ENCODE measurements at regions not wholly inside any gene's neighbourhood (a gene's known extent, or its start where the extent isn't known, plus 50 kb on each side); places are given as distances from the start of the nearest gene placed in this dataset.

DNA sequence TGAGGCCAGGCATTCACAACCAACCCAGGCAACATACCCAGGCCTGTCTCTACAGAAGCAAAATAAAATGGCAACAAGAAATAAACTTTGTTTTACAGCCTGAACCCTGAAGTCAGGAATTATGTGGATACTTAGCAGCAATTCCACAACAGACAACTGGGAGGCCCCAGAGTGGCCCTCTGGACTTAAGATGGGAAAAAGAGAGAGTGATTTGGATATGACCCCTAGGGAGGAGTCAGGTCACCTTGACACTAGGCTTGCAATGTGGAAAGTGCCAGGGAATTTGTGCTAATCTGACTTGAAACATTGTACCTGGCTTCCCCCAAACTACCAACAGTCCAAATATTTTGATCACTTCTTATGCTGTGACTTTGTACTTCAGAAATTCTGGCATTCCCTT lies 193.1 kb downstream of the PARM1 start:
- intact Hi-C loops (cut with DNase I; ENCODE audit: low total_unique reads) = no loop called here

DNA sequence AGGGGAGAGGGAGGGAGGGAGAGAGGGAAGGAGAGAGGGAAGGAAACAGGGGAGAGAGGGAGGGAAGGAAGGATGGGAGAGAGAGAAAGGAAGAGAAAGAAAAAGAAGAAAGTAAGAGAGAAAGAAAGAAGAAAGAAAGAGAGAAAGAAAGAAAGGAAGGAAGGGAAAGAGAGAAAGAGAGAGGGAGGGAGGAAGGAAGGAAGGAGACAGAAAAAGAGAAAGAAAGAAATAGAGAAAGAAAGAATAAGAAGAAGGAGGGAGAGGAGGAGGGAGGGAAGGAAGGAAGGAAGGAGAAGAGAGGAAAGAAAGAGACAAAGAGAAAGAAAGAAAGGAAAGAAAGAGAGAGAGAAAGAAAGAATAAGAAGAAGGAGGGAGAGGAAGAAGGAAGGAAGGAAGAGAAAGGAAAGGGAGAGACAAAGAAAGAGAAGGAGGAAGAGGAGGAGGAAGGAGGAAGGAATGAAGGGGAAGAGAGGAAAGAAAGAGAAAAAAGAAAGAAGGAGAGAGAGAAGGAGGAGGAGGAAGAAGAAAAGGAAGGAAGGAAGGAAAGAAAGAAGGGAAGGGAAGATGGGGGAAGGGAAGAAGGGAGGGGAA lies 189.6 kb downstream of the PARM1 start:
- TF ChIP-seq POLR2A (IDR thresholded peaks at IDR 0.05) (no peak), POLR2AphosphoS5 (IDR thresholded peaks at IDR 0.05) (no peak)
- TF ChIP-seq, protein P1, sequence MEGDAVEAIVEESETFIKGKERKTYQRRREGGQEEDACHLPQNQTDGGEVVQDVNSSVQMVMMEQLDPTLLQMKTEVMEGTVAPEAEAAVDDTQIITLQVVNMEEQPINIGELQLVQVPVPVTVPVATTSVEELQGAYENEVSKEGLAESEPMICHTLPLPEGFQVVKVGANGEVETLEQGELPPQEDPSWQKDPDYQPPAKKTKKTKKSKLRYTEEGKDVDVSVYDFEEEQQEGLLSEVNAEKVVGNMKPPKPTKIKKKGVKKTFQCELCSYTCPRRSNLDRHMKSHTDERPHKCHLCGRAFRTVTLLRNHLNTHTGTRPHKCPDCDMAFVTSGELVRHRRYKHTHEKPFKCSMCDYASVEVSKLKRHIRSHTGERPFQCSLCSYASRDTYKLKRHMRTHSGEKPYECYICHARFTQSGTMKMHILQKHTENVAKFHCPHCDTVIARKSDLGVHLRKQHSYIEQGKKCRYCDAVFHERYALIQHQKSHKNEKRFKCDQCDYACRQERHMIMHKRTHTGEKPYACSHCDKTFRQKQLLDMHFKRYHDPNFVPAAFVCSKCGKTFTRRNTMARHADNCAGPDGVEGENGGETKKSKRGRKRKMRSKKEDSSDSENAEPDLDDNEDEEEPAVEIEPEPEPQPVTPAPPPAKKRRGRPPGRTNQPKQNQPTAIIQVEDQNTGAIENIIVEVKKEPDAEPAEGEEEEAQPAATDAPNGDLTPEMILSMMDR (IDR thresholded peaks at IDR 0.05 in 8 of 11, conservative IDR thresholded peaks at IDR 0.05 in 3 of 11) = no peak
- no peak overlapping the region for H3K27ac ChIP-seq
- H3K9me3 ChIP-seq = peaks cover 0 to 34% (median 22%) of the 10 kb centered on the region in 8 donors
- intact Hi-C loops (cut with DNase I; ENCODE audit: low total_unique reads) = no loop called here
- H3K4me3 ChIP-seq = no peak overlapping the region
- no peaks in the 10 kb centered on the region for H3K27me3 ChIP-seq (replicated peaks in 1 of 7)
- H3K4me1 ChIP-seq = no peaks in the 10 kb centered on the region
- DNase-seq = no peak
- no peaks in the 10 kb centered on the region for H3K36me3 ChIP-seq

More for the DNA sequence above, 193.1 kb downstream of the PARM1 start:
- no peak for DNase-seq
- H3K36me3 ChIP-seq = no peaks in the 10 kb centered on the region
- TF ChIP-seq POLR2A (IDR thresholded peaks at IDR 0.05) (no peak), POLR2AphosphoS5 (IDR thresholded peaks at IDR 0.05) (no peak)
- TF ChIP-seq, protein P1 (IDR thresholded peaks at IDR 0.05 in 8 of 11, conservative IDR thresholded peaks at IDR 0.05 in 3 of 11) = no peak
- no peak overlapping the region for H3K27ac ChIP-seq
- no peak overlapping the region for H3K4me3 ChIP-seq
- peaks cover 0 to 4% (median 0%) of the 10 kb centered on the region in 8 donors for H3K9me3 ChIP-seq
- no peaks in the 10 kb centered on the region for H3K4me1 ChIP-seq
- no peaks in the 10 kb centered on the region for H3K27me3 ChIP-seq (replicated peaks in 1 of 7)

DNA sequence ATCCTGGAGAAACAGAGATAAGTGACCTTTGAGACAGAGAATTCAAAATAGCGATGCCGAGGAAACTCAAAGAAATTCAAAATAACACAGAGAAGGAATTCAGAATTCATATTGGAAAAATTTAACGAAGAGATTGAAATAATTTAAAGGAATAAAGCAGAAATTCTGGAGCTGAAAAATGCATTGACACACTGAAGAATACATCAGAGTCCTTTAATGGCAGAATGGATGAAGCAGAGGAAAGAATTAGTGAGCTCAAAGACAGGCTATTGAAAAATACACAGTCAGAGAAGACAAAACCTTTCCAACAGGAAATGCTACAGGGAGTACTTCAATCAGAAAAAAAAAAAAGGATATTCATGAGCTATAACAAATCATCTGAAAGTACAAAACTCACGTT lies 185.8 kb downstream of the PARM1 start:
- no peaks in the 10 kb centered on the region for H3K27me3 ChIP-seq (replicated peaks in 1 of 7)
- no peaks in the 10 kb centered on the region for H3K36me3 ChIP-seq
- H3K9me3 ChIP-seq = peaks cover 0 to 57% (median 32%) of the 10 kb centered on the region in 8 donors
- DNase-seq = no peak
- no peak overlapping the region for H3K27ac ChIP-seq
- TF ChIP-seq POLR2A (IDR thresholded peaks at IDR 0.05) (no peak), POLR2AphosphoS5 (IDR thresholded peaks at IDR 0.05) (no peak)
- TF ChIP-seq, protein P1 (IDR thresholded peaks at IDR 0.05 in 8 of 11, conservative IDR thresholded peaks at IDR 0.05 in 3 of 11) = no peak
- 83 to 93% (median 88%) methylated on average over 4 of the region's 4 CpGs for WGBS, 5 donors
- intact Hi-C loops (cut with DNase I; ENCODE audit: low total_unique reads) = no loop called here
- H3K4me1 ChIP-seq = no peaks in the 10 kb centered on the region
- H3K4me3 ChIP-seq = no peak overlapping the region

DNA sequence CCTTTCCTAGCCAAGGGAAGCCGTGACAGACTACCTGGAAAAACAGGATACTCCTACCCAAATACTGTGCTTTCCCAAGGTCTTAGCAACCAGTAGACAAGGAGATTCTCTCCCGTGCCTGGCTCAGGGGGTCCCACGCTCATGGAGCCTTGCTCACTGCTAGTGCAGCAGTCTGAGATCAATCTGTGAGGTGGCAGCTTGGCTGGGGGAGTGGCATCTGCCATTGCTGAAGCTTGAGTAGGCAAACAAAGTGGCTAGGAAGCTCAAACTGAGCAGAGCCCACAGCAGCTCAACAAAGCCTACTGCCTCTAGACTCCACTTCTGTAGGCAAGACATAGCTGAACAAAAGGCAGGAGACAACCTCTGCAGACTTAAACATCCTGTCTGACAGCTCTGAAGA lies 177.1 kb downstream of the PARM1 start:
- WGBS, 5 donors = 73 to 92% (median 89%) methylated on average over 3 of the region's 3 CpGs
- no peaks in the 10 kb centered on the region for H3K4me1 ChIP-seq

More for the DNA sequence above, 177.1 kb downstream of the PARM1 start:
- TF ChIP-seq POLR2AphosphoS5 (IDR thresholded peaks at IDR 0.05) (no peak), POLR2A (IDR thresholded peaks at IDR 0.05) (no peak)
- TF ChIP-seq, protein P1 (IDR thresholded peaks at IDR 0.05 in 8 of 11, conservative IDR thresholded peaks at IDR 0.05 in 3 of 11) = no peak
- peaks cover 0 to 18% (median 1%) of the 10 kb centered on the region in 8 donors for H3K9me3 ChIP-seq
- H3K27me3 ChIP-seq (replicated peaks in 1 of 7) = no peaks in the 10 kb centered on the region
- H3K4me3 ChIP-seq = no peak overlapping the region
- no peak overlapping the region for H3K27ac ChIP-seq
- no peaks in the 10 kb centered on the region for H3K36me3 ChIP-seq
- intact Hi-C loops (cut with DNase I; ENCODE audit: low total_unique reads) = no loop called here
- no peak for DNase-seq
